ENCODE measurements at regions not wholly inside any gene's neighbourhood (a gene's known extent, or its start where the extent isn't known, plus 50 kb on each side); places are given as distances from the start of the nearest gene placed in this dataset.

DNA sequence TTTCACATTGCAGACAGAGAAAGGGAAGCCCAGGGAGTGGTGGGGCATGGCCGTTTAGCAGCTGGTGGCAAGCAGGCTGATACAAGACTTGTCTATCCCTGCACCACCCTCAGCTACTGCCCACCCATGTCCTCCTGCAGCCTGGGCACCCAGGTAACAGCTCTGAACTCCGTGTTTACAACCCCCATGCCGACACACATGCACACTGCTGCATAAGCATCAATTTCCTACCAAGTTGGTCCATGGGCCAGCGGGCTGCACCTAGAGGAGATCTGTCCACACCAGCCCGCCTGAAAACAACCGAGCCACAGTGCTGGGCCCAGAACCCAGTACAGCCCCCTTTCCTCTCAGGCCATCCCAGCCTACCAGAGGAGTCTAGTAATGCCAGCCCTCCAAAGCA is 75.9 kb upstream of the C14orf180 start:
- TF ChIP-seq, protein P1, sequence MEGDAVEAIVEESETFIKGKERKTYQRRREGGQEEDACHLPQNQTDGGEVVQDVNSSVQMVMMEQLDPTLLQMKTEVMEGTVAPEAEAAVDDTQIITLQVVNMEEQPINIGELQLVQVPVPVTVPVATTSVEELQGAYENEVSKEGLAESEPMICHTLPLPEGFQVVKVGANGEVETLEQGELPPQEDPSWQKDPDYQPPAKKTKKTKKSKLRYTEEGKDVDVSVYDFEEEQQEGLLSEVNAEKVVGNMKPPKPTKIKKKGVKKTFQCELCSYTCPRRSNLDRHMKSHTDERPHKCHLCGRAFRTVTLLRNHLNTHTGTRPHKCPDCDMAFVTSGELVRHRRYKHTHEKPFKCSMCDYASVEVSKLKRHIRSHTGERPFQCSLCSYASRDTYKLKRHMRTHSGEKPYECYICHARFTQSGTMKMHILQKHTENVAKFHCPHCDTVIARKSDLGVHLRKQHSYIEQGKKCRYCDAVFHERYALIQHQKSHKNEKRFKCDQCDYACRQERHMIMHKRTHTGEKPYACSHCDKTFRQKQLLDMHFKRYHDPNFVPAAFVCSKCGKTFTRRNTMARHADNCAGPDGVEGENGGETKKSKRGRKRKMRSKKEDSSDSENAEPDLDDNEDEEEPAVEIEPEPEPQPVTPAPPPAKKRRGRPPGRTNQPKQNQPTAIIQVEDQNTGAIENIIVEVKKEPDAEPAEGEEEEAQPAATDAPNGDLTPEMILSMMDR (conservative IDR thresholded peaks at IDR 0.05; ENCODE audit: low read depth, low read length): no peak
- no peak for TF ChIP-seq EZH2 (IDR thresholded peaks at IDR 0.05; ENCODE audit: borderline replicate concordance, low read depth, low read length, poor library complexity, severe bottlenecking)
